GM06990 (cell line): ENCODE measurements at regions not wholly inside any gene's neighbourhood (a gene's known extent, or its start where the extent isn't known, plus 50 kb on each side); places are given as distances from the start of the nearest gene placed in this dataset.
"Not testable (repeated sequence)": the region's sequence is repeated elsewhere in the genome, so short reads cannot be mapped to it uniquely, and the experiment has no call there.

Source experiments
- DNase-seq: peaks from one replicate; pipeline ENCODE4 v3.0.0-alpha.2; 2011; ENCODE audit not compliant: insufficient read length; ENCODE audit errors: extremely low read depth
- H3K27me3 ChIP-seq: replicated peaks from 2 replicates; pipeline ENCODE4 v1.6.0; 2011; ENCODE audit warnings: low read length; ENCODE audit not compliant: control insufficient read depth, insufficient read depth
- H3K36me3 ChIP-seq: 2 replicates; pipeline ENCODE4 v1.5.1; 2011; ENCODE audit warnings: low read length; ENCODE audit not compliant: control insufficient read depth, insufficient read depth
- H3K4me3 ChIP-seq: replicated peaks from 2 replicates; pipeline ENCODE4 v1.5.1; 2011; ENCODE audit warnings: low read depth, mild to moderate bottlenecking, control low read depth, low read length
- CTCF ChIP-seq: IDR thresholded peaks from 2 replicates; pipeline ENCODE4 v1.5.1; 2011; ENCODE audit warnings: low read length, control low read depth, mild to moderate bottlenecking, inconsistent platforms; ENCODE audit not compliant: insufficient read depth, poor library complexity, severe bottlenecking

DNA sequence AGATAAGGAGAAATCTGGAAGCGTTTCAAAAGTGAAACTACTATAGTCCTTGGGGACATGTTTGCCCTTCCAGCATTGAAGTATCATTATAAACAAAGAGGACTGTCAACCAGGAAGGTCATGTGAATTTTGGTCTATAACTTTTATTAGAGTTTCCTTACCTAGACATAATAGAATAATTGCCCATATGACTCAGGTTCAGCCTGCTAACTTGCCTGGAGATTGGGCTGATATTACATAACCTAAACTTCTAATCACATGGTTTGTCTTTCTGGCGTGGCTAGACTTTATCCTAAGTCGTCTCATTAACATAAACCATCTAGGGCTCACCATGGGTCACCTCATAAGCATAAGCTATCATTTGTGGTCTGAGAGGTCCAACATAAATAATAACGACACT, 775.9 kb downstream of the CENPC start:
- TF ChIP-seq CTCF, result no peak
- no peak overlapping the region for H3K4me3 ChIP-seq
- no peak for DNase-seq
- no peaks in the 10 kb centered on the region for H3K27me3 ChIP-seq
- no peaks in the 10 kb centered on the region for H3K36me3 ChIP-seq

DNA sequence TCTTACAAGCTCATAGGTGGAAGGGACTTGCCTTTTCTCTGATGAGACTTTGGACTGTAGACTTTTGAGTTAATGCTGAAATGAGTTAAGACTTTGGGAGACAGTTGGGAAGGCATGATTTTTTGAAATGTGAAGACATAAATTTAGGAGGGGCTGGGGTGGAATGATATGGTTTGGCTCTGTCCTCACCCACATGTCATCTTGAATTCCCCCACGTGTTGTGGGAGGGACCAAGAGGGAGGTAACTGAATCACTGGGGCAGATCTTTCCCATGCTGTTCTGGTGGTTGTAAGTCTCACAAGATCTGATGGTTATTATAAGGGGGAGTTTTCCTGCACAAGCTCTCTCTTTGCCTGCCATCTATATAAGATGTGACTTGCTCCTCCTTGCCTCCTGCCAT, 777.9 kb downstream of the CENPC start:
- TF ChIP-seq CTCF, result no peak
- Histone ChIP-seq H3K4me3 (no peak overlapping the region), H3K27me3 (no peaks in the 10 kb centered on the region), H3K36me3 (no peaks in the 10 kb centered on the region)
- DNase-seq, result no peak

GRCh38 chr4:66766557-66766956, 778.7 kb downstream of the CENPC start:
- no peak for TF ChIP-seq CTCF
- Histone ChIP-seq H3K4me3 (no peak overlapping the region), H3K36me3 (no peaks in the 10 kb centered on the region), H3K27me3 (no peaks in the 10 kb centered on the region)
- DNase-seq, result no peak

DNA sequence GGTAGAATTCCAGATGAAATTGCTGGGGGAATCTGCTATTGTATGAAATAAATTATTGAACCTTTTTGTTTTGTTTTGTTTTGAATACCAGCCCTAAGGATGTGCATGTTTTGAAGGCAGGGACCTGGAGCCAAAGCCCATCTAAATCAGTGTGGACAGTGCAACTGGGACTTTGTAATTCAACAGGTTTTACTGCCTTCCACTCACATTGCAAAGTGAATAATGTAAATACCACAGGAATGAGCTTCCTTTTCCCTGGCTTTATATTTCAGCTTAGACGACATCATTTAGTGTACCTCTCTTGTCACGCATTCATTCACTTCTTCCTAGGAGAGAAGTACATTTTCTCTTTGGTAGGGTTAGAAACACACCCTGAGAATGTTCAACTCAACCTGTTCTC, 795.0 kb downstream of the CENPC start:
- TF ChIP-seq CTCF, result no peak

GRCh38 chr4:66746918-66747317, 798.4 kb downstream of the CENPC start:
- not testable (repeated sequence) for H3K36me3 ChIP-seq

More for the DNA sequence above, 795.0 kb downstream of the CENPC start:
- H3K36me3 ChIP-seq, result no peaks in the 10 kb centered on the region
- no peak for DNase-seq
- no peaks in the 10 kb centered on the region for H3K27me3 ChIP-seq
- H3K4me3 ChIP-seq, result no peak overlapping the region

GRCh38 chr4:66741081-66741480, 804.2 kb downstream of the CENPC start:
- H3K27me3 ChIP-seq, result no peaks in the 10 kb centered on the region
- H3K36me3 ChIP-seq, result no peaks in the 10 kb centered on the region
- TF ChIP-seq CTCF, result no peak
- no peak for DNase-seq
- no peak overlapping the region for H3K4me3 ChIP-seq

More at GRCh38 chr4:66746918-66747317, 798.4 kb downstream of the CENPC start:
- H3K4me3 ChIP-seq, H3K27me3 ChIP-seq, DNase-seq: not testable (repeated sequence)
